NK-92 treated with Interleukin-12 subunit alpha and Interleukin-12 subunit beta, amount 100 ng/mL, for 24 hours (cell line): ENCODE measurements at regions not wholly inside any gene's neighbourhood (a gene's known extent, or its start where the extent isn't known, plus 50 kb on each side); places are given as distances from the start of the nearest gene placed in this dataset.
A peak's percentile ranks its signal among the peaks of the same experiment; 100 is the strongest.

Source experiments
- DNase-seq: peaks from one replicate; lab custom pipeline; 2025; lab: John Stamatoyannopoulos, UW

DNA sequence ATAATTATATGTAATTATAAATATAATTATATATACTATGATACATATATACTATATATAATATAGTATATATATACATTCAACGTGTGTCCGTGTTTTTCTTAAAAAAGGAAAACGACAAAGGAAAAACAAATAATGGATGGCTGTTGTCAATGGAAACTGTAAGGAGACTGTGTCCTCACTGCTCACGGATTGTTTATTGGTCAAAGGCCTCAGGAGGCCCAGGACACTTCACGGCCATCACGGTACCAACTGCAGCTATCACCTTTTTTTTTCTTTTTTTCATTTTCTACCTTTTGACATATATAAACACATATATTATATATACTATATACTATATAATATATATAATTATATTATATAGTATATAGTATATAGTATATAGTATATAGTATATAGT lies 113.4 kb downstream of the SPTSSA start:
- DNase-seq: no peak

DNA sequence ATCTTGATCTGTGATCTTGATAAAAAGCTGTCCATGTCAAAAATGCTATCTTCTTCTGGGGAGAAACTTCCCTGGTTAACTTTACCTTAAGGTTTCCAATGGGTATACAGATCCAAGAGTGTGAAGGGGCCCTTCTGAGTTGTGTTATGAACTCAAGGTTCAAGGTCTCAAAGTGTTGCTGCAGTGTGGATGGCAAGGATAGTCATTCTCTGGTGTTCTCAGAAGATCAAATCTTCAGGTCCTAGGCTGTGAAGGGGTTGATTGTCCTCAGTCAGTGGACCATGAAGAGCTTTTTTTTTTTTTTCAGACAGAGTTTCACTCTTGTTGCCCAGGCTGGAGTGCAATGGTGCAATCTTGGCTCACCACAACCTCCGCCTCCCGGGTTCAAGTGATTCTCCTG lies 114.4 kb downstream of the SPTSSA start:
- DNase-seq: no peak

DNA sequence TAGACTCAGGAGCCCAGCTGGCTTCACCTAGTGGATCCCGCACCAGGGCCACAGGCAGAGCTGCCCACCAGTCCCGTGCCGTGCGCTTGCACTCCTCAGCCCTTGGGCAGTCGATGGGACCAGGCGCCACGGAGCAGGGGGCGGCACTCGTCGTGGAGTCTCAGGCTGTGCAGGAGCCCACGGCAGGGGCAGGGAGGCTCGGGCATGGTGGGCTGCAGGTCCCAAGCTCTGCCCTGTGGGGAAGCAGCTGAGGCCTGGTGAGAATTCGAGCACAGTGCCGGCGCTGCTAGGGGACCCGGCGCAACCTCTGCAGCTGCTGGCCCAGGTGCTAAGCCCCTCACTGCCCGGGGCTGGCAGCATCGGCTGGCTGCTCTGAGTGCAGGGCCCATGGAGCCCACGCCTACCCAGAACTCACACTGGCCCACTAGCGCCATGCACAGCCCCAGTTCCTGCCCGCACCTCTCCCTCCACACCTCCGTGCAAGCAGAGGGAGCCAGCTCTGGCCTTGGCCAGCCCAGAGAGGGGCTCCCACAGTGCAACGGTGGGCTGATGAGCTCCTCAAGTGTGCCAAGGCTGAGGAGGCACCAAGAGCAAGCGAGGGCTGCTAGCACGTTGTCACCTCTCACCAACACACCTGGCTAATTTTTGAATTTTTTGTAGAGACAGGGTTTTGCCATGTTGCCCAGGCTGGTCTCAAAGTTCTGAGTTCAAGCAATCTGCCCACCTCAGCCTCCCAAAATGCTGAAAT lies 116.1 kb downstream of the SPTSSA start:
- no peak for DNase-seq

DNA sequence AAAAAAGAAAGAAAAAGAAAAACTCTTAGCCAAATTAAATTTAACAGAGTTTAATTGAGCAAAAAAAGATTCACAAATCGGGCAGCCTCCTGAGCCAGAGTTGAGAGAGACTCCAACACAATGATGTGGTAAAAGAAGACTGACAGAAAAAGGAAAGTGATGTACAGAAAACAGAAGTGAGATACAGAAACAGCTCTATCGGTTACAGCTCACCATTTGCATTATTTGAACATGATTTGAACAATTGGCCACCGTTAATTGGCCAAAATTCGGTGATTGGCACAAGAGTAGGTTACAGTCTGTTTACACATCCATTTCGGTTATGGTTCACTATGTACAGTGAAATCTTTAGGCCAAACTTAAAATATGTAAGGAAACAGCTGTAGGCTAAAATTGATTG lies 117.7 kb downstream of the SPTSSA start:
- no peak for DNase-seq

DNA sequence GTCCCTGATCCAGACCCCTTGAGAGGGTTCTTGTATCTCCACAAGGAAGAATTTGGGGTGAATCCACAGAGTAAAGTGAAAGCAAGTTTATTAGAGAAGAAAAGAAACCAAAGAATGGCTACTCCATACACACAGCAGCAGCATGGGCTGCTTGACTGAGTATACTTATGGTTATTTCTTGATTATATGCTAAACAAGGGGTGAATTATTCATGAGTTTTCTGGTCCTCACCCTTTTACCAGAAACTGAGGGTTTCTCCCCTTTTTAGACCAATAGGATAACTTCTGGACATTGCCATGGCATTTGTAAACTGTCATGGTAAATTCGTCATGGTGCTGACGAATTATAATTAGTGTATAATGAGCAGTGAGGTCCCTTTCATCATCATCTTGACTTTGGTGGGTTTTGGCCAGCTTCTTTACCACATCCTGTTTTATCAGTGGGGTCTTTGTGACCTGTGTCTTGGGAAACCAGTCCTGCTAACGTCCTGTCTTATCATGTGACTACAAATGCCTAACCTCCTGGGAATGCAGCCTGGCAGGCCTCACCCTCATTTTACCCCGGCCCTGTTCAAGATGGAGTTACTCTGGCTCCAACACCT lies 121.9 kb downstream of the SPTSSA start:
- no peak for DNase-seq

DNA sequence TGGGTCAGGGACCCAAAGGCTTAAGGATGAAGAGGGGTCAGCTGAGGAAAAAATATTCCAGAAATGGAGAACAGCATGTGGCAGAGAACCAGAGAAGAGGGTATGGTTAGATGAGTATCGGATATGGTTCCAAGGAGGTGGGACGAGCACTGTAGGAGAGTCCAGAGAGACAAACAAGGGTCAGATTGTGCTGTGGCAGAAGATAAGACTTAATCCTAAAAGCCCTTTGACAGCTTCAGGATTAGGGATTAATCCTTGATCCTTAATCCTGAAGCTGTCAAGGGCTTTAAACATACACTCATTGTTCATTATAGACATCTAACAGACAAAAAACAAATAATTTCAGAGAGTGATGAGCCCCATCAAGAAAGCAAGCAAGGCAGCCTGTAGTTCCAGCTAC lies 124.0 kb downstream of the SPTSSA start:
- DNase-seq: no peak

DNA sequence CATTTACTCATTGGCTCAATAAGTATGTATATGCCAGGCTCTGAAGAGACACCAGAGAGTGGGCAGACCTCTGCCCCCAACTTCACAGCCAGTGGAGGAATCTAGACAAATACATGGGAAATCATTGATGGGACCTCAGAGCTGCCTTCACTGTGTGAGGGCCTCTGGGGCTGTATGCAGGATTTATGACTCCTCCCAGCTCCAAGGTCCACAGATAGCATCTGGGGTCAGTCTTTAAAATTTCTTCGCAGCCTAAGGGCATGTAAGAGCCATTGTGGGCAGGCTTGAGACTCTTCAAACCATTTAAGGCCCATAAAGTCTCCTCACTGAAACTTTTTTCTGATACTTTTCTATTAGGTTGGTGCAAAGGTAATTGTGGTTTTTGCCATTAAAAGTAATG lies 125.5 kb downstream of the SPTSSA start:
- DNase-seq: no peak

DNA sequence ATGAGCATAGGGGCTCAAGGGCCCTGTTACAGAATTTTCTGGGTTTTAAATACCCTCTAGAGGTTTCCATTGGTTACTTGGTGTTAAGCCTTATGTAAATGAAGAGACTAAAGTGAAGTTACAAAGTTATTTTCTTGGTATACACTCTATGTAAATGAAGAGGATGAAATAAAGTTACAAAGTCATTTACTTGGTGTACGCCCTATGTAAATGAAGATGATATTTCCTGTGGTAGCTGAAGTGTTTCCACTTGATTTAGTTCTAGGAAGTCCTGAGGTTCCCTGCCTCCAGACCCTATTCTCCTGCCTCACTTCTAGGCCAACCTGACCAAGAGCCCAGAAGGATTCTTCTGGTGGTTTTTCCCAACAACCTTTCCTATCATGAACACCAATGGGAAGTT lies 126.1 kb downstream of the SPTSSA start:
- DNase-seq: no peak

DNA sequence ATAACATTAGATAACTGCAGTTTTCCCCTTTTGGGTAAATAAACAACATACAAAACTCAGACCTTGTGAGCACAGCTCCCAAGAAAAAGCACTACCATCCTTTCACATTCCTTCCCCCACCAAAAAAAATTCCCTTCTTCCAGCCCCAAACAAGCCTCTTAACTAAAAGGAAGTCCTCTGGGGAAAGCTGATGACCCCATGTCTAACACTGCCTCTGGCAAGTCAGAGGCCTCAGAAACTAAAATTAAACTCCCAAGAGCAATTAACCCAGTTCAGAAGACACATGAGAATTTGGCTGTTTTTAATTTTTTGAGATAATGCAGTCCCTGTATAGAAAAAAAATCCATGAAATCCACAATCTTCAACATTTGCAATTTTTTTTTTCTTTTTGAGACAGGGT lies 127.7 kb downstream of the SPTSSA start:
- no peak for DNase-seq

DNA sequence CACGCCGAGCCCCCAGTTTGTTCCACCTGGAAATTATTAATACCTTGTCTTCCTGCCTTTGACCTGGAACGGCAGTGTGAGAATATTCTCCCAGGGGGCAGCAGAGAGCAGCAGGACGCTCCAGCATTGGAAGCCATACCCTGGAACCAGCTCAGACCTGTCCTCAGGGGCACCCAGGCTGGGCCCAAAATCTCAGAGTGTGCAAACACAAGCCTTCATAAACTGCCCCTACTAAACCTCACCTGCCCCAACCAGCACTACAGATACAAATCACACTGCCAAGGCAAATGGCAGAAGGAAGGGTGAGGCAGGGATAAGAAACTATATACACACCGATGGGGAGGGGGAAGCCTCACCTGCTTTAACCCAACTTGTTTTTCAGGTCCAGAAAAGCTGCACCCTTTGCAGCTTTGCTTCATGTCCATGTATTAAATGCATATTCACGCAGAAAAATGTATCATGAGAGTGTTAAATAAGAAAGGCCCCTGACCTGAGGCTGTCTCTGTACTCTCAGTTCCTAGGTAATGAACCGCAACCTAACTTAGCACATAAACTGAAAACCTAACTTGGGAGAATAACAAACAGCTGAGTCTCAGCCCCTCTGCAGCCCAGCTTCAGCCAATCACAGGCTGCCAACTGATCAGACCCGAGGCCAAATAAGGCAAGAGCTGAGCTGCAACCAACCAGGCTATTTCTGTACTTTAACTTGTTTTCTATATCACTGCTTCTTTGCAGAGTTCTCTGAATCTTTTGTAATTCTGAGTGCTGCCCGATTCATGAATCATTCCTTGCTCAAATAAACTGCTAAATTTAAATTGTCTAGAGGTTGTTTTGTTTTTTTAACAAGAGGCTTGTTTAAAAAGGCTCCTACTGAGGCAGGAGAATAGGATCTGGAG lies 130.1 kb downstream of the SPTSSA start:
- DNase-seq: peak; percentile 6

DNA sequence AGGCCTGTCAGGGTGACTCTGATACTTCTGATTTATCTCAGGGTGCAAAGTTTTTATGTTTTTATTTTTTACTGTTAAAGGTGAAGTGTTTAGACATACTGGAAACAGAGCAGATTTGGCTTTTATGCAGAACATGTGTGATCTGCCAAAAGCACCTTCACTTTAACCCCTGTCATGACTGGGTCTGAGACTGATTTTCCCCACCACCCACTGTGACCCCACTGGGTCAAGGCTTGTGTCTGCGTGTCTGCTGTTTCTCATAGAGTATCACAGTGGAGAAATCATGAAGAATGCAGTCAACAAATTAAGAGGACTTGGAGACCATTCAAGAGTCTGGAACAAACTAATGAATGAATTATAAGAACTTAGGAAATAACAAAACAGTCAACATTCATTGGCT lies 131.2 kb downstream of the SPTSSA start:
- DNase-seq: no peak

DNA sequence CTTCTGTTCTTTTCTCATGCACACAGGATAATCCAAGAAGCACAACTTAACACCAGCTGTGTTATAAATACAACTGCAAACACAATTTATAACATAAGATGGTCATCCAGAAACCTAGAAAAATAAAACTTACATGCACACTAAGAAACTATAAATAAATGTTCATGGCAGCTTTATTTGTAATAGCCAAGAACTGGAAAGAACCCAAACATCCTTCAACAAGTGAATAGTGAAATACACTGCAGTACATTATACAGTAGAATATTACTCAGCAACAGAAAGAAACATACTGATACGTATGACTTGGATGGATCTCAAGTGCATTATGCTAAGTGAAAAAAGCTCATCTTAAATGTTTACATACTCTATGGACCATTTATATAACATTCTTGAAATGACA lies 132.7 kb downstream of the SPTSSA start:
- no peak for DNase-seq

DNA sequence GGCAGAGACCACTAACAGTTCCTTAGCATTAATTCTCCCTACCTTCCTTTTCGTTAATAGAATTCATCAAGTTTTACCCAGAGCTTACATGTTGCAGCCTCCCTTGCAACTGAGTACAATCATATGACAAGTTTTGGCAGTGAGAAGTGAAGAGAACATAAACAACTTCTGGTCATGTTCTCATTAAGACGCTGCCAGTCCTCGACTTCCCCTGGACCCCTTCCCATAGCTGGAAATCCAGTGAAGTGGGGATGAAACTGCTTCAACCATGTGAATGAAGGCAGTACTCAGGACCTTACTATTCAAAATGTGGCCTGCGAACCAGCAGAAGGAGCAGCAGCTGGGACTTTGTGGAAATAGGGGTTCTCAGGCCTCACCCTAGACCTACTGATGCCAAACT lies 133.9 kb downstream of the SPTSSA start:
- no peak for DNase-seq

DNA sequence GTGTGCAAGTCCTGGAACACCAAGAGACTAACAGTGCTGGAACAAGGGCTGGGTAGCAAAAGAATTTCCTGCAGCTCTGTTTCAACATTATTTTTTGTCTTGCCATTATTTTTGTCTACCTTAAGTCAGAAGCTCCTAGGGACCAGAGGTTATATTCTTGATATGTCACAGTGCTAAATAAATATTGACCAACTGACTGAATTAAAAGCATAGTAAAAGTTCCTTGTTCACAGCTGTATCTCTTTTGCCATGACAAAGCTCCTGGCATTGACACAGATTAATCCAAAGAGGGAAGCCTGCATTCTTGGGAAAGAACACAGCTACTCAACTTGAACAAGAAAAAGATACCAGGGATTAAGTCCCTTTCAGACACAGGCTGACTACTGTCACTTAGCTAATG lies 136.5 kb downstream of the SPTSSA start:
- DNase-seq: no peak

DNA sequence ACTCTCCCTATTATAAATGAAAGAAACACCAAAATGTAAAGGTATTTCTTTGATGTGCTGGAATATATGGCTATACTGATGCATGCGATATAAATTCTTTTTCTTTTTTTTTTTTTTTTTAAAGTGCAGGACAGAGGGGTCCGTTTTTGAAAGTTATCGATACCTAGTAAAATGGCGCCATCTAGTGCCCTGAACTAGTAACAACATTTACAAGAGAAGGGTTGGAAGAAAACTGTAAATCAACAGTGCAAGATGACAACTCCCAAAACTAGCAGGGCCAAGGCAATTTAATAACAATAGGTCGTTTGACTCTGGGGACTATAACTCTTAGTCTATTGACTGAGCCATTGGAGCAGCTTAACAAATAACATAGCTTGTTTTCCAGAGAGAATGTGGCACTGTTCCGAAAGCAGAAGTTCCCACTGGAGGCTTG lies 137.7 kb downstream of the SPTSSA start:
- no peak for DNase-seq

DNA sequence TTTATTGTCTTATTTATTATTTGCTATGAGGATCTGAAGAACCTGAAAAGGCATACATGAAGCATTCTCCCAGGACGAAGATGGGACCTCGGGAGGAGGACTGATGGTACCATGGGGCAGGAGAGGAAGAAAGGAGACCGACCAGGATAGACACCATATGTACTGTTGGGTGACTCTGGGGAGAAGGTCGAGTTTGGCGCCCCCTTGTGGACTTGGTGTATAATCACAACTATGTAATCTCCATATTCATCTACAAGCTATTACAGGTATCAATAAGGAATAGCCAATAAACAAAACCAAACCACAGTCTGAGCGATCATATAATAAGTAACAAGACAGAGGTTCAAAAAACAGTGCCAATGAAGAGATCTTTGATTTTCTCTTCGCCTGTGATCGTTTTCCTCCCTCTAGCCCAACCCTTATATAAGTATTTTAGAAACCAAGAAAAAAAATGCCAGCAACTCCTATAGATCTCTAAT lies 139.1 kb downstream of the SPTSSA start:
- peak; percentile 46 for DNase-seq

DNA sequence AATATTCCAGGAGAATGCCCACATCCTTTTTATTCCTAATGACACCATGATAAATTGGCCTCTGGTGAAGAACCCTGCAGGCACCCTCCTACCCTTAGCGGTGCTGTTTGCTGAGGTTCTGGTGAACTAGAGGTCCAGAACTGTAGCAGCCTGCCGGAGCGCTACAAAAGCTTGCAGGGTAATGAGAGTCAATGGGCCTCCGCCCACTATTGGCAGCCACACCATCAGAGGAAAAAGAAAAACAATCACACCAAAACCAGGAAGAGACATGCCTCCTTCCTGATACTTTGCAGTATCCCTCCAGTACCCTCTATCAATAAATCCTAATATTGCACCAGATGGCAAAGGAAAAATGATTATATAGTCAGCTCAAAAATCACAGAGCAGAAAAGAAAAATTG lies 142.9 kb downstream of the SPTSSA start:
- DNase-seq: no peak

DNA sequence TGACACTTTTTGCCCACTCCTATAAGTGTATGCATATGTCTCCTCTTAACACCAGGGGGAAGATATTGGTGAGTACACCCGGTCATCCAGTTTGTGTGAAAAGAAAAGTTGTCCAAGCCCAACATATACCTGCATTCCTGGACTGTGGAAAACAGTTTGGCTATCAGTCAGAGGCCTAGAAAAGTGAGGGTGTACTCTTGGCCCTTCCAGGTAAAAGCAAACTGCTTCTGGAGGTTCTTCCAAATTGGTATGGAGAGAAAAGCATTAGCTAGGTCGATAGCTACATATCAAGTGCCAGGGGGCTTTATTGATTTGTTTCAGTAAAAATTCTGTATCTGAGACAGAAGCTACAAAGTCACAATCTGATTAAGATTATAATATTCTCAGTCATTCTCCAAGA lies 144.0 kb downstream of the SPTSSA start:
- DNase-seq: no peak

DNA sequence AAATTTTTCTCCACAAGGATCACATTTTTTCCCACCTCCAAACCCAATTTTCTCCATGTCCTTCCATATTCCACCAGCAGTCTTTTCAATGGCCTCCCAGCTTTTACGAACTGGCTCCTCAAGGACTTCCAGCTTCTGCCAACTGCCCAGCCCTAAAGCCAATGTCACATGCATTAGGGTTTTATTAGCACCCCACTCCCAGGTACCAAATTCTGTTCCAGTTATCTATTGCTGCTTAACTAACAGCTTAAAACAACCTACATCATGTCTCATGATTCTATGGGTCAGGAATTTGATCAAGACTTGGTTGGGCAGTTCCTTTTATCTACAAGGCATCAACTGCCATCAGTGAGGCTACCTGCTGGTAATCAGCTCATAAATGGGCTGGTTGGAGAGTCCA lies 151.3 kb downstream of the SPTSSA start:
- no peak for DNase-seq

DNA sequence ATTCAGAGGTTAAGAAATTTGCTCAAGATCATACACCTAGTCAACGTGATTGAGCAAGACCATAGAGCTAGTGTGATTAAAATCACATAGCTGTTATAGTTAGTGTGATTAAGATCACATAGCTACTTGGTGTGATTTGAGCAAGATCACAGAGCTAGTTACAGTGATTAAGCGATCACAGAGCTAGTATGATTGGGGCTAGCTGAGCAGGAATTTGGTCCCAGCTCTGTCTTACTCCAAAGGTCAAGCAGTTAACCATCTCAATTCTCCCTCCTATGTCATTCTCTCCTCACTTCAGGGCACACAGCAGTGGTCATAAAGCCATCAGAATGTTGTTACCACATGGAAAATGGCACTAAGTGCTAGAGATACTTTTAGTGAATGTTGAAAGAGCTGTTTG lies 158.2 kb downstream of the SPTSSA start:
- DNase-seq: no peak

DNA sequence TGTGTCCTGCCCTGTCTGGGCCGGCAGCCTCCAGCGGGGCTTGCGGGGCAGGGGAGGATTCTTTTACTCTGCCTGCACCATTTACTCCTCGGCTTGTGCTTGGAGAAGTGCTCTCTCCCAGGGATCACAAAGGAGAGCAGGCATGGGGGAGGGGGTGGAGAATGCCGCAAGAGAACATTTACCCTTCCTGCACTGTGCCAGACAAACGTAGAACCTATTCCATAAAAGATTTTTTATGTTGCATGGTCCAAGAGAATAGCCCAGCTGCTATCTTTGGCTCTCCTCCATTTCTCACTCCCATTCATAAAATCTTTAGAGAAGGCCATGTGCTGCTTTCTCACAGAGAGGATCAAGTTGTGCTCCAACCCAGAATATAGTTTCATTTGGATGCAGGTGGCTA lies 159.4 kb downstream of the SPTSSA start:
- DNase-seq: no peak

DNA sequence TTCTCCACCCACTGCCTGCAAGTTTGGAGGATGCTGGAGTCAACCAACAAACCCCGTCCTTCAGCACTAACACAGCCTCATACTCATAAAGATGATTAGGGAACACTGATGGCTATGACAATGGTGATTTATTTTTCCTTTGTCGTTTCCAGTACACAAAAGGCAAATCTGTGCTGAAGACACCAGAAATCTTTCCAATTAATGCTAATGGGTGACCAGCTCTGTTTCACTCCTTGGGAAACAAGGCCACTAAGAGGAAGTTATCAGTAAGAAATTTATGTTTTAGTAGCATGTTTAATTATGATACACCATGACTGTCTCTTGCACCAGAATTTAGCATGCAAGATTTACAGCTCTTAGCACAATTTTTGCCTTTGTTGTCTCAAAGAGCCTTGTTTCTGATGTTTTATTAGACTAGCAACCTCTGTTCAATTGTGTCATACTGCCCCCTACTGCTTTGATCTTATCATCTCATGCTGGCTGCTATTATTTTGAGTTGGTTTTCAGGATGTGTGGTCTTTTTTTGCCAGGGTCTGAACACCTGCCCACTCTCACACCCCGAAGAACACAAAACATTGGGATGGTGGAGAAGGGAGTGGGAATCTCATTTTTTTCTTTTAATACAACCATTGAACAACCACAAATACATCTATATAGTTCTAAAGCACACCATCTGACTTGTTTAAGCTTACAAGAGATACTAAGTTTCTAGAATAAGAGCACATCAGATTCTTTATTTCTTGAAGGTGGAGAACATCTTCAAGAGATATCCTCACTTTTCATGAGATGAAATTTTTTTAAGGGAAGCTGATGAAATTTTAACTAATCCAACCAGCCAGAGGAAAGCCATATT lies 160.9 kb downstream of the SPTSSA start:
- DNase-seq: no peak
